Uterus (tissue), 3 donors: ENCODE measurements at regions not wholly inside any gene's neighbourhood (a gene's known extent, or its start where the extent isn't known, plus 50 kb on each side); places are given as distances from the start of the nearest gene placed in this dataset.

ENCODE experiments used
- DNase-seq, 2 donors: peaks; one replicate each; pipeline ENCODE4 v3.0.0-alpha.2; 2019 to 2020
- H3K27ac ChIP-seq, 2 donors: fragments of 200-600 bp; sonication (generic); 1 replicate in 1 of 2; 2 replicates in 1 of 2; pipeline ENCODE4 v1.5.1; 2016 to 2018
- H3K27me3 ChIP-seq, 2 donors: fragments of 200-600 bp; sonication (generic); one replicate each; pipeline ENCODE4 v1.5.1; 2018 to 2019; ENCODE audit warnings: control low read depth in 1 of 2
- H3K36me3 ChIP-seq, 2 donors: fragments of 200-600 bp; sonication (generic); one replicate each; pipeline ENCODE4 v1.5.1; 2019; ENCODE audit warnings: control low read depth in 1 of 2
- H3K4me1 ChIP-seq, 2 donors: fragments of 200-600 bp; sonication (generic); one replicate each; pipeline ENCODE4 v1.5.1; 2018 to 2019; ENCODE audit warnings: control low read depth in 1 of 2
- H3K4me3 ChIP-seq, 2 donors: fragments of 200-600 bp; sonication (generic); 1 replicate in 1 of 2; 2 replicates in 1 of 2; pipeline ENCODE4 v1.5.1; 2018 to 2019; ENCODE audit warnings: mild to moderate bottlenecking in 1 of 2
- H3K9me3 ChIP-seq, 2 donors: fragments of 200-600 bp; sonication (generic); one replicate each; pipeline ENCODE4 v1.5.1; 2019; ENCODE audit warnings: control low read depth in 1 of 2
- CTCF ChIP-seq, 4 experiments: fragments of 200-600 bp in 2 of 4; fragments of 450-650 bp in 2 of 4; sonication (generic) in 2 of 4; IDR thresholded peaks; one replicate each; pipeline ENCODE4 v1.5.1; 2016 to 2019; ENCODE audit warnings: antibody characterized with exemption in 4 of 4, mild to moderate bottlenecking in 2 of 4, moderate library complexity in 1 of 4
- POLR2A ChIP-seq, 2 donors: fragments of 450-650 bp; IDR thresholded peaks; one replicate each; pipeline ENCODE4 v1.6.1; 2016; ENCODE audit warnings: antibody characterized with exemption in 2 of 2, mild to moderate bottlenecking in 1 of 2, moderate library complexity in 1 of 2
- intact Hi-C: fragments of 100-400 bp; cut with DNase I; formaldehyde crosslinking; loops from one replicate; pipeline ENCODE4 v1.15.1; 2023; ENCODE audit warnings: low total_unique reads
- donor health status: DM: yes; HTN: yes; CAD: no.

GRCh38 chr20:51211191-51211590 lies 188.3 kb upstream of the KCNG1 start:
- no peaks in the 10 kb centered on the region for H3K36me3 ChIP-seq
- H3K27ac ChIP-seq: no peak overlapping the region
- no peak for DNase-seq
- no peaks in the 10 kb centered on the region for H3K9me3 ChIP-seq
- H3K27me3 ChIP-seq: no peaks in the 10 kb centered on the region
- TF ChIP-seq POLR2A (IDR thresholded peaks at IDR 0.05): no peak
- TF ChIP-seq CTCF (IDR thresholded peaks at IDR 0.05): no peak
- no peaks in the 10 kb centered on the region for H3K4me1 ChIP-seq
- no peak overlapping the region for H3K4me3 ChIP-seq
- intact Hi-C loops: no loop called here

- no peaks in the 10 kb centered on the region for H3K27me3 ChIP-seq
- no peak for TF ChIP-seq POLR2A (IDR thresholded peaks at IDR 0.05)
- TF ChIP-seq CTCF (IDR thresholded peaks at IDR 0.05): no peak
- no peak overlapping the region for H3K27ac ChIP-seq
- intact Hi-C loops: no loop called here
- H3K4me3 ChIP-seq: no peak overlapping the region
- H3K9me3 ChIP-seq: no peaks in the 10 kb centered on the region
- no peaks in the 10 kb centered on the region for H3K36me3 ChIP-seq
- H3K4me1 ChIP-seq: no peaks in the 10 kb centered on the region
- no peak for DNase-seq
Observed at GRCh38 chr20:51210084-51210483, 187.2 kb upstream of the KCNG1 start.

GRCh38 chr20:51208162-51208561 lies 185.3 kb upstream of the KCNG1 start:
- H3K4me3 ChIP-seq: no peak overlapping the region
- H3K4me1 ChIP-seq: no peaks in the 10 kb centered on the region
- no peak for DNase-seq
- H3K9me3 ChIP-seq: no peaks in the 10 kb centered on the region
- no peaks in the 10 kb centered on the region for H3K27me3 ChIP-seq
- intact Hi-C loops: no loop called here
- H3K27ac ChIP-seq: no peak overlapping the region
- H3K36me3 ChIP-seq: no peaks in the 10 kb centered on the region
- TF ChIP-seq CTCF (IDR thresholded peaks at IDR 0.05): no peak
- no peak for TF ChIP-seq POLR2A (IDR thresholded peaks at IDR 0.05)

- TF ChIP-seq POLR2A (IDR thresholded peaks at IDR 0.05) (no peak), CTCF (IDR thresholded peaks at IDR 0.05) (no peak)
- intact Hi-C loops: no loop called here
- no peaks in the 10 kb centered on the region for H3K36me3 ChIP-seq
- DNase-seq: no peak
- H3K27ac ChIP-seq: no peak overlapping the region
- no peaks in the 10 kb centered on the region for H3K27me3 ChIP-seq
- H3K9me3 ChIP-seq: no peaks in the 10 kb centered on the region
- H3K4me3 ChIP-seq: no peak overlapping the region
- H3K4me1 ChIP-seq: no peaks in the 10 kb centered on the region
Observed at GRCh38 chr20:51206032-51206662, 183.2 kb upstream of the KCNG1 start.

GRCh38 chr20:51204794-51205193 lies 181.9 kb upstream of the KCNG1 start:
- H3K9me3 ChIP-seq: no peaks in the 10 kb centered on the region
- no peak overlapping the region for H3K27ac ChIP-seq
- TF ChIP-seq CTCF (IDR thresholded peaks at IDR 0.05): no peak
- no peak for TF ChIP-seq POLR2A (IDR thresholded peaks at IDR 0.05)
- intact Hi-C loops: no loop called here
- no peaks in the 10 kb centered on the region for H3K36me3 ChIP-seq
- no peaks in the 10 kb centered on the region for H3K27me3 ChIP-seq
- no peak overlapping the region for H3K4me3 ChIP-seq
- no peaks in the 10 kb centered on the region for H3K4me1 ChIP-seq
- no peak for DNase-seq
